ENCODE measurements at regions not wholly inside any gene's neighbourhood (a gene's known extent, or its start where the extent isn't known, plus 50 kb on each side); places are given as distances from the start of the nearest gene placed in this dataset.

DNA sequence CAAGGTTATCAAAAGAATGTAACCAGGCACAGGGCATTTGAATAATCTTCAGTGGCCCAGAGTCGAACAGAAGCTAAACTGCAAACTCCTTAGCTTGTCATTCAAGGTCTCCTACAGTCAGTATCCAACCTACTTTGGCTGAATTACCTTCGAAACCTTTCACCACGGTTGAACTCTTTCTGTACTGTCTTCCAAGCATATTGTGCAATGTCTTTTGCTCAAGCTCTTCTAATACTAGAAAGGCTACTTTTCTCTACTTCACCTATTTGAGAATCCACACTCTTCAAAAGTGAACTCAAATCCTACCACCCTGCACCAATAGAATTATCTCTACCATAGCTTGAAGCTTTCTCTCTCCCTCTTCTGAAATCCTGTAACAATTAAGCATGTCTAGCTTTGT, 142.9 kb downstream of the NR4A2 start:
- Histone ChIP-seq H3K9me3 (no peaks in the 10 kb centered on the region), H3K27ac (no peak overlapping the region), H3K4me1 (no peaks in the 10 kb centered on the region), H3K36me3 (no peaks in the 10 kb centered on the region), H3K4me3 (no peak overlapping the region), H3K27me3 (no peaks in the 10 kb centered on the region)
- no peak for DNase-seq (ENCODE audit: extremely low spot score in 2 of 2)
- intact Hi-C loops (cut with DNase I), result no loop called here
- TF ChIP-seq POLR2AphosphoS5 (IDR thresholded peaks at IDR 0.05; ENCODE audit: insufficient read depth in 1 of 2, low read depth in 1 of 2), result no peak
- TF ChIP-seq POLR2A (IDR thresholded peaks at IDR 0.05), result no peak
- TF ChIP-seq, protein P1, sequence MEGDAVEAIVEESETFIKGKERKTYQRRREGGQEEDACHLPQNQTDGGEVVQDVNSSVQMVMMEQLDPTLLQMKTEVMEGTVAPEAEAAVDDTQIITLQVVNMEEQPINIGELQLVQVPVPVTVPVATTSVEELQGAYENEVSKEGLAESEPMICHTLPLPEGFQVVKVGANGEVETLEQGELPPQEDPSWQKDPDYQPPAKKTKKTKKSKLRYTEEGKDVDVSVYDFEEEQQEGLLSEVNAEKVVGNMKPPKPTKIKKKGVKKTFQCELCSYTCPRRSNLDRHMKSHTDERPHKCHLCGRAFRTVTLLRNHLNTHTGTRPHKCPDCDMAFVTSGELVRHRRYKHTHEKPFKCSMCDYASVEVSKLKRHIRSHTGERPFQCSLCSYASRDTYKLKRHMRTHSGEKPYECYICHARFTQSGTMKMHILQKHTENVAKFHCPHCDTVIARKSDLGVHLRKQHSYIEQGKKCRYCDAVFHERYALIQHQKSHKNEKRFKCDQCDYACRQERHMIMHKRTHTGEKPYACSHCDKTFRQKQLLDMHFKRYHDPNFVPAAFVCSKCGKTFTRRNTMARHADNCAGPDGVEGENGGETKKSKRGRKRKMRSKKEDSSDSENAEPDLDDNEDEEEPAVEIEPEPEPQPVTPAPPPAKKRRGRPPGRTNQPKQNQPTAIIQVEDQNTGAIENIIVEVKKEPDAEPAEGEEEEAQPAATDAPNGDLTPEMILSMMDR (IDR thresholded peaks at IDR 0.05), result no peak

DNA sequence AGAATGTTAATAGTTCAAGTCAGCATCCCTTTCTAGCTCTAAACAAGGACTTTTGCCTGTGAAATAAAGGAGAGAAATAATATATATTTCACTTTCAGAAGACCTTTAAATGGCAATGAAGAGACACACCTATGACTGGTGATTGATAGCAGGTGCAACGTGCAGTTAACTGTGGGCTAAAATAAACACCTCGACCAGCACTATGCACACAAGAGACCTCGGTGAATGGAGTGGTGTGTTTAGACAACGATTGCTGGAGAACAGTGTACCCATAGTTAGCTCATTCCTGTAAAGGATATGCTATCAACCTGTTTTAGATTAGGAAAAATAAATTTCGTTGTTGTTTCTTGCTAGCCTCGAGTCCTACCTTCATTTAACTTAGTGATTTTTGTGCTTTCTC, 143.4 kb downstream of the NR4A2 start:
- H3K27ac ChIP-seq, result no peak overlapping the region

DNA sequence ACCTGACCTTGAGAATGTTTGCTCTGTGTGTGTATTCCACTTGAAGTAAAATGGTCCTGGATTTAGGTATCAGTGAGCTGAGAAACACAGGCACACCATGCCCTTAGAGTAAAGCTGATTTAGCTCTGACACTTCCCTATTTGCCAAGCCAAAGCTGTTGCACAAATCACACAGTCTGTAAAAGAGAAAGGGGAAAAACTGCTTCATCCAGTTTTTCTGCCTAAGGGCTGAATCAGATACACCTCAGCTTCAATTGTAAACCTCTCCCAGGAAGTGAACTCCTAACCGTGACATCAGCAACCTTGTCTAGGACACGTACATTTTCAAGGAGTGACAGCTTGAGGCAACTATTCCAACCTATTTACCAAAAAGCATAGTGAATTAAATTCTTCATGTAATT, 150.4 kb downstream of the NR4A2 start:
- Histone ChIP-seq H3K36me3 (no peaks in the 10 kb centered on the region), H3K9me3 (no peaks in the 10 kb centered on the region), H3K4me1 (no peaks in the 10 kb centered on the region), H3K27me3 (no peaks in the 10 kb centered on the region), H3K27ac (no peak overlapping the region), H3K4me3 (no peak overlapping the region)
- peak in 1 of 2 donors; percentile 62 for TF ChIP-seq POLR2AphosphoS5 (IDR thresholded peaks at IDR 0.05; ENCODE audit: insufficient read depth in 1 of 2, low read depth in 1 of 2)
- TF ChIP-seq, protein P1 (IDR thresholded peaks at IDR 0.05), result no peak
- TF ChIP-seq POLR2A (IDR thresholded peaks at IDR 0.05), result no peak
- DNase-seq (ENCODE audit: extremely low spot score in 2 of 2), result no peak
- intact Hi-C loops (cut with DNase I), result no loop called here

More for the DNA sequence above, 143.4 kb downstream of the NR4A2 start:
- no peak overlapping the region for H3K4me3 ChIP-seq
- H3K4me1 ChIP-seq, result no peaks in the 10 kb centered on the region
- intact Hi-C loops (cut with DNase I), result no loop called here
- no peak for DNase-seq (ENCODE audit: extremely low spot score in 2 of 2)
- no peaks in the 10 kb centered on the region for H3K9me3 ChIP-seq
- H3K27me3 ChIP-seq, result no peaks in the 10 kb centered on the region
- TF ChIP-seq, protein P1 (IDR thresholded peaks at IDR 0.05), result no peak
- TF ChIP-seq POLR2AphosphoS5 (IDR thresholded peaks at IDR 0.05; ENCODE audit: insufficient read depth in 1 of 2, low read depth in 1 of 2) (no peak), POLR2A (IDR thresholded peaks at IDR 0.05) (no peak)
- no peaks in the 10 kb centered on the region for H3K36me3 ChIP-seq

DNA sequence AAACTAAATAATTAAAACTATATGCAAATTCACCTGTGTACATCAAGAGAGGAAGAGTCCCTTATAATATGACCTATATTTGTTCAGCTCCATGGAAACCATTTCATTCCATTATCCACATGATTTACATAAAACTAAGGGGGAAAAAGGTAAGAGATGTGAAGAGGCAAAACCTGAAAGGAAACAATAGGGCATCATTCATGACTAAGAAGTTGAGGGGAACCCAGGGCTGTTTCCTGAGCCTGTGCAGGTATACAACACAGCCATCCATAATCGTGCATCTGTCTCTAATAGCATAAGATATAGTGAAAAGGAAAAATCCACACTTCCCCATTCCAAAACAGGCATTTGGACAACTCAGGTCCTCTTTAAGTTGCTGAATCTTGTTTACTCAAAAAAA, 151.3 kb downstream of the NR4A2 start:
- Histone ChIP-seq H3K4me1 (no peaks in the 10 kb centered on the region), H3K27me3 (no peaks in the 10 kb centered on the region), H3K27ac (no peak overlapping the region), H3K4me3 (no peak overlapping the region), H3K36me3 (no peaks in the 10 kb centered on the region), H3K9me3 (no peaks in the 10 kb centered on the region)
- intact Hi-C loops (cut with DNase I), result no loop called here
- no peak for DNase-seq (ENCODE audit: extremely low spot score in 2 of 2)
- TF ChIP-seq POLR2AphosphoS5 (IDR thresholded peaks at IDR 0.05; ENCODE audit: insufficient read depth in 1 of 2, low read depth in 1 of 2) (no peak), POLR2A (IDR thresholded peaks at IDR 0.05) (no peak)
- TF ChIP-seq, protein P1 (IDR thresholded peaks at IDR 0.05), result no peak

DNA sequence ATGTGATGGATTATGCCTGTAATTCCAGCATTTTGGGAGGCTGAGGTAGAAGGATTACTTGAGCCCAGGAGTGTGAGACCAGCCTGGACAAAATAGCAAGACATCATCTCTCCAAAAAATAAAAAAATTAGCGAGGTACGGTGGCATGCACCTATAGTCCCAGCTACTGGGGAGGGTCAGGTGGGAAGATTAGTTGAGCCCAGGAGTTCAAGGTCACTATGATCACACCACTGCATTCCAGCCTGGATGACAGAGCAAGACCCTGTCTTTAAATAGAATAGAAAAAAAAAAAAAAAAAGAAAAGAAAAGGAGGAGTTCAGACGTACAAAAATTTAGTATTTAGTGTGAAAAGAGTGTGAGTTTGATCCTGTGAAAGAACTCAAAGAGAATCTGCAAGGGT, 154.9 kb downstream of the NR4A2 start:
- Histone ChIP-seq H3K36me3 (no peaks in the 10 kb centered on the region), H3K4me1 (no peaks in the 10 kb centered on the region), H3K27ac (no peak overlapping the region), H3K9me3 (no peaks in the 10 kb centered on the region), H3K4me3 (no peak overlapping the region), H3K27me3 (no peaks in the 10 kb centered on the region)
- intact Hi-C loops (cut with DNase I), result no loop called here
- no peak for DNase-seq (ENCODE audit: extremely low spot score in 2 of 2)
- no peak for TF ChIP-seq POLR2AphosphoS5 (IDR thresholded peaks at IDR 0.05; ENCODE audit: insufficient read depth in 1 of 2, low read depth in 1 of 2)
- no peak for TF ChIP-seq POLR2A (IDR thresholded peaks at IDR 0.05)
- TF ChIP-seq, protein P1 (IDR thresholded peaks at IDR 0.05), result no peak
